HG03039 (cell line): ENCODE measurements at regions not wholly inside any gene's neighbourhood (a gene's known extent, or its start where the extent isn't known, plus 50 kb on each side); places are given as distances from the start of the nearest gene placed in this dataset.
"Not testable (repeated sequence)": the region's sequence is repeated elsewhere in the genome, so short reads cannot be mapped to it uniquely, and the experiment has no call there.

ENCODE experiments used
- ATAC-seq: cut with Tn5 transposase; IDR thresholded peaks from one replicate; pipeline ENCODE4 v1.9.1; 2021; ENCODE audit warnings: mild to moderate bottlenecking, moderate library complexity; ENCODE audit not compliant: unreplicated experiment

DNA sequence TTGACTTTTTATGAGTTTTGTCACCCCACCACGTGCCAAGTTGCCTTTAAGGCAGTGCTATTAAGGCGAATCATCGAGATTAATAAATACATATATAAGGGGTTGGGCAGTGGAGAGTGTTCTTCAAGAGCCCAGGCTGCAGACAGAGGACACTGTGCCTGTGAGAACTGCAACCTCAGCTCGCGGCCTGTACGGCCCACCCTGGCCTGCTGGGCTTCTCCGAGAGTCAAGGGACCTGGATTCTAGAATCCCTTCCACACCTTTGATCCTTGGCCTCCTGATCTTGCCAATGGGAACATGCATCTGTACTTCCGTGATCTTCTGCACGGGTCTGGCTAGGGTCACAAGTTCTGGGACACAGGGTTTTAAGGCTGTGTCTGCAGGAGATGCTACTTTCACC is 54.5 kb downstream of the IRX5 start:
- no peak for ATAC-seq

DNA sequence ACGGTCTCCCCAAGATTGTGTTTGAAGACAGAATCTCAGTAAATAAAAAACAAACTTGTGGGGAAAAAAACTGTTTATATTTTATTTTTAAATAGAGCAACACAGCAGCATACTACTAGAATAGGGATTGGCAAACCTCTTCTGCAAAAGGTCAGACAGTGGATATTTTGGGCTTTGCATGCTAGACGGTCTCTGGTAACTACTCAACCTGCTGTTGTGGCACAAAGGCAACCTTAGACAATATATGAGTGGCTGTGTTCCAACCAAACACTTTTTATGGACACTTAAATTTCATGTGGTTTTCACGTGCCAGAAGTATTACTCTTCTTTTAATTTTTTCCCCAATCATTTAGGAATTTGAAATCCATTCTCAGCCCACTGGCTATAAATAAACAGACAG is 55.0 kb downstream of the IRX5 start:
- no peak for ATAC-seq

DNA sequence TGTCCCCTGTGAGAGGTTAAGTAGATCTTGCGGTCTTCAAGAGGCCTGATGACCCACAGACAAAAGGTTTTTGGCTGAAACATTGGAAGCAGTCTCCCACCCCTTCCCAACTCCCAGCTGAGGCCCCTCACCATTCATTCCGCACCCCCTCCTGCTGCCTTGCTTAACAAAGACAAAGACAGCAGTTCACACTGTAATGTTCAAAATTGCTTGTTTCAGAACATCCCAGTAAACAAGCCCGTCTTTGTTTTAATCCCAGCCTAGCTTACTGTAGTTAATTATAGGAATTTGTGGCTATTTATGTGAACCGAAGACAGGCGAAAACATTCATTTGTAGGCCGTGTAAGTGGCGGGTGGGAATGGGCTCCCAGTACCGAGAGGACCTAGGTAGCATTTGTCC is 55.7 kb downstream of the IRX5 start:
- ATAC-seq = no peak

DNA sequence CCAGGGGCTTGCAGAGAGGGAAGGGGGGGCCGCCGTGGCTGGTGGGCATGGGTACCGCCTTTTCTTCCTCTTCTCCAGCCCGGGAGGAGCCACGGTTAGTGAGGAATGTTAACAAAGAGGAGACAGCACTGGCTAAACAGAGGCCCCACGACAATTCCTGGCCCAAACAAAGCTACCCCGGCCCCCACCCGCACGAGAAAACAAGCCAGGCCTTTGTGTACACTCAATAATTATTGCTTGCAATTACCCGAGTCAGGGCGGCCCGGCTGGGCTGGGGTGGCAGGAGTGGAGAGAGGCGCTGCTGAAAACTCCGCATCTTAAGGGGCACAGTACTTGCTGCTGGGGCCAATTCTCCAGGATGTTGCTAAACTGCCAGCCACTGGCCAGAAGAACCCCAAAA is 56.4 kb downstream of the IRX5 start:
- no peak for ATAC-seq

DNA sequence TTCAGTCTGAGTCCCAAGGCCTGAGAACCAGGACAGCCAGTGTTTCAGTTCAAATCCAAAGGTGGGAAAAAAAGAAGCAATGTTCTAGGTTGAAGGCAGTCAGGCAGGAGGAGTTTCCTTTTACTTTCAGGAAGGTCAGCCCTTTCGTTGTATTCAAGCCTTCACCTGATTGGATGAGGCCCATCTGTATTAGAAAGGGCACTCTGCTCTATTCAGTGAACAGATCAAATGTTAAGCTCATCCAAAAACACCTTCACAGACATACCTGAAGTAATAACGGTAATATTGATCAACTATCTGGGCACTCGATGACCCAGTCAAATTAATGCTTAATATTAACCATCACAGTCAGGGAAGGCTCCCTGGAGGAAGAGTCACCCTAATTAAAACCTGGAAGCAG is 60.9 kb downstream of the IRX5 start:
- no peak for ATAC-seq

DNA sequence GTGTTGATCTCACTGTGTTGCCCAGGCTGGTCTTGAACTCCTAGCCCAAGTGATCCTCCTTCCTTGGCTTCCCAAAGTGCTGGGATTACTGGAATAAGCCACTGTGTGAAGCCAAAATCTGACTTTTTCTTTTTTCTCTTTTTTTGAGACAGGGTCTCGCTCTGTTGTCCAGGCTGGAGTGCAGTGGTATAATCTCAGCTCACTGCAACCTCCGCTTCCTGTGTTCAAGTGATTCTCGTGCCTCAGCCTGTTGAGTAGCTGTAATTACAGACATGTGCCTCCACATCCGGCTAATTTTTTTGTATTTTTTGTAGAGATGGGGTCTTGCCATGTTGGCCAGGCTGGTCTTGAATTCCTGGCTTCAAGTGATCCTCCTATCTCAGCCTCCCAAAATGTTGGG is 61.3 kb downstream of the IRX5 start:
- ATAC-seq = not testable (repeated sequence)

DNA sequence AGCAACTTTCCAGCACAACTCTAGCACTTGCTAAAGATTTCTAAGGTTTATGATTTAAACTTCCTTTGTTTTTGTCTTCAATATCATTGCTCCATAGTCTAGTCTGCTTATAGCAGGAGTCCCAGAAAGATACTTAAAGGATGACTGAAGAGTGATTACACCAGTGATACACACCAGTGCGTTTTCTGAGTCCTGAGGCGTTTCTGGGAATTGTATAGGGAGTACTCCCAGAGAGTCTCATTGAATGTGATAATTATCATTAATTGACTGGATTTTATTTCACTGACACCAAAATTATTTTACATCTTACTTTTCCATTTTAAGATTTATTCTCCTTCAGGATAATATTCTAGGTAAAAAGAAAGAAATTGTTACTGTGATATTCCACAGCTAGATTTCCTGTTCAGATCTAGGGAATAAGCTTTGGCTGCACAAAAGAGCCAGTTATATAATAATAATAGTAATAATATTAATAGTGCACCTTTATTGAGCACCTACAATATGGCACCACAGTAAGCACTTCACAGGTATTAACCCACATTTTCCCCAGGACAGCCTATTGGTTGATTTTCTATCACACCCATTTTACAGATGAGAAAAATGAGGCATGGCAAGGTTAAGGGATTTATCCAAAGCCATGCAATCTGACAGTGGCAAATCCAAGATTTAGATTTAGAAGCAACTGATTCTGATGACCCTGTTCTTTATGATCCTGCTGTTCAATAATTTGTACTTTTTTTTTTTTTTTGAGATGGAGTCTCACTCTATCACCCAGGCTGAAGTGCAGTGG is 62.6 kb downstream of the IRX5 start:
- no peak for ATAC-seq

DNA sequence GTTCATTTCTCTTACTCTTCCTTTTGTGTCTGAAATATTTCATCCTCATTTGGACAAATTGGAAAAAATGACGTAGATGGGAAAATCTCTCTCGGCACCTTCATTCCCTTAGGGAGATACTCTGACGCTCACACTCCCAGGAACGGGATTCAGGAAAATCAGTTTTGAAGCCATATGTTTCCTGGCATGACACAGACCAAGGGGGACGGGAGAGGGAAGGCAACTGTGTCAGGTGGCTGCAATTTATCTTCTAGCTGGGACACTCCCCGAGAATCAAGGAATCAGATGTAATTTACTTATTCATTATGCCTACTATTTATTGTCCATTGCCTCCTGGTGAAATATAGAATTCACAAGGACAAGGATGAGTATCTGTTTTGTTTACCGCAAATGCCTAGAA is 65.5 kb downstream of the IRX5 start:
- ATAC-seq = no peak

DNA sequence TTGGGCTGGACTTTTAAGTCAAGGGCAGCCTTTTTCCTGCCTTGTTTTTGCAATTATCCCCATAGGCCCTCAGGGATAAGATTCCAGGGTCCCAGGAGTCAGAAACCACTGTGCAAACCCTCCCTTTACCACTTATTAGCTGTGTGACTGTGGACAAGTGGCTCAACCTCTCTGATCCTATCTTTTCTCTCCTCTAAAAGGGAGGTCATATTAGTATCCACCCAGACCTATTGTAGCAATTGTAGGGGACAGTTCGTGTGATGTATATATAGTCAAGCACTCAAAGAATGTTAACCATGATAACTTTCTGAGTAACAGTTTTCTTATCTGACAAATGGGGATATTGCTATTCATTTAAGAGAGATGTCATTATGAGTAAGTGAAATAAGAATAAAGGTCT is 68.2 kb downstream of the IRX5 start:
- ATAC-seq = no peak

DNA sequence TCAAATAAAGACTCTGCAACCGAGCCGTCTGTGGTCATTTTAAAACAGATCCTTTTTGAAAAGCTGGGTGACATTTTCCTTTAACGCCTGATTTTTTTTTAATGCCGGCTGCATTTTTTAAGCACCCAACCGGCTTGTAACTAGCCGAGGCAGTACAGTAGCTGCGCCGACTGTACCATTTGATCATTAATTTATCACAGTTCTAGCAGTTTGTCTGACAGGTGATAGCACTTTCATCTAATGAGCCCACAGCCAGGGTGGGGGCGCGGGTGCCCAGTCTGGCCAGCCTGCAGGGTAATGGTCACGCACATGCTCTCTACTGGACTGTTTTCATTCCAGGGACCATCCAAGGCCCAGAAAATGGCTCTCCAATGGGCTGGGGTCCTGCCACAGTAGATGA is 68.8 kb downstream of the IRX5 start:
- ATAC-seq = no peak

DNA sequence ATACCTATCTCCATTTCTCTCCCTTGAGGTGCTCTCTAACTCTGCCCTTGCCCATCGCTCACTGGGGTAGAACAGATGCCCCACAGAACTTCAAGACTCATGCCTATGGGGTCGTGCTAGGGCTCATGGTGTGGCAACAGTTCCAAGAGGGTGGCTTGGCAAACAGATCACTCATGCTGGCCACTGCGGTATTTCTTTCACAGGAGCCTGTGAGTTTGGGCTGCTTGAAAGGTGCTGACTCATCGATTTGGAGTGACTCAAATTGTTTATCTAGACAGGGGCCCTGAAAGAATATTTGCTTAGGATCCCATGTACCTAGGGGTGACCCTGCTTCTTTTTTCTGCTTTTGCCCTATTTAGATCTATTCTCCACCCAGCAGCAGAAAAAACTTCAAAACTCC is 69.9 kb downstream of the IRX5 start:
- ATAC-seq = no peak

DNA sequence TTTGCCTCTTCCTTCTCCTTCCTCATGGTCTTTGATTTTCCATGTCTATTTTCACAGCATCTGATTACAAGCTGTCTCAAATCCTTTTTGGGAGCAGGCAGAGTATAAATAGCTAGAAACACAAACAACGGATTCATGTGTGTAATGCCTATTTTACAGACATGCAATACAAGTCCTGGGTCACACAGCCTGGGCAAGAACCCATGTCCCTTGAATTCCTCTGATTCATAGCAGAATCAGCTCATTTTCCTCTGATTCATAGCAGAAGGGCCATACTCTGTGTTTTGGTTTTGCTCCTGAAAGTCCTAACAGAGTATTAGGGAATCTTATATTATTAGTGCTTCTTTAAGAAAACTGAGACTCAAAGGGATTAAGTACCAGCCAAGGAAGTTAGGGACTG is 71.3 kb downstream of the IRX5 start:
- no peak for ATAC-seq

DNA sequence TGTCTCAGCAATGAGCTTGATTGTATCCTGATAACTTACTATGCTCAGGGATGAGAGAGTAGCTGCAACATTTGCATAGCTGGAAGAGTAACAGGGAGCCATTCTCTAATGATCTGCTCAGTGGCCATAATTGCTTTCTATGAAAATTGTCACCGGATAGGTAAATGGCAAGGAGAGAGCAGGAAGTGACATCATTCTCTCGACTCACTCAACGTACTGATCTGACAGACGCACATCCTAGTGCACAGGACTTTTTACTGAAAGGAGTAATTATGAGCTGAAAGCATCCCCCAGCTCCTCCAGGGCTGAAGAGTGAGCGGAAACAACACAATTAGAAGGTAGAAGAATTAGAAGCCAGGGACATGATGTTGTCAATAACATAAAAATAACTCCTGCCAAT is 71.8 kb downstream of the IRX5 start:
- no peak for ATAC-seq

DNA sequence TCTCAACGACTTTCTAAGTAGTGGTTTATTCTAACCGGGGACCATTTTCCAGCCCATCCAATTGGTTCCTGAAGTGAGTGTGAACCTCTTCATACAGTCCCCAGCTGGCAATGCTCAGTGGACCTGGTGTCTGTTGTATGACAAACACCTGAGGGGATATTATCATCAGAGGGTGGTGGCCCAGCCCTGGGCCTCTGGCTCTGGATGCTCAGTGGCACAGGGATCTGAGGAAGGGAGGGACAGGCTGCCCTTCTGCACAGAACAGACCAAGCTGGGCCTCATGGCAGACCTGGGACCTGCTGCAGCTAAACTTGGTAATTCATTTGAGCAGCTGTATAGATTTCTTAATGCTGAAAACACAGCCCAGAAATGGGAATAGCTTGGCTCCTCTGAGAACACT is 72.6 kb downstream of the IRX5 start:
- no peak for ATAC-seq

DNA sequence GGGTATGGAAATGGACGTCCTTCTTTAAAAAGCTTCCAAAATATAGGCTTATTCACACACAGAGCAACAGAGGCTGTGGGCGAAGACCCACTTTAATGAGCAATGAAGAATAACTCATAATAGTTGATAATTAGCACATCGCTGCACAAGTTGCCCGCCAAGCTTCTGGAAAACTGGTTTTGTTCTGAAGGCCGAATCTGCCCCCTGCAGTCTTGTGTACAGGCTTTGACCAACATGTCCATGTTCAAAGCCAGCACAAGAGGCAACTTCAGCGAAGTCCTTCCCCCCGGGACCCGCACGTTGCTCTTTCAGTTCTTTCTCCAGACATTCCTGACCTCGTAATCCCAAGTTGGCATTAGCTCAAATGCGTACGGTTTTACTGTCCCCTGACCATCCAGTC is 73.3 kb downstream of the IRX5 start:
- ATAC-seq = no peak

DNA sequence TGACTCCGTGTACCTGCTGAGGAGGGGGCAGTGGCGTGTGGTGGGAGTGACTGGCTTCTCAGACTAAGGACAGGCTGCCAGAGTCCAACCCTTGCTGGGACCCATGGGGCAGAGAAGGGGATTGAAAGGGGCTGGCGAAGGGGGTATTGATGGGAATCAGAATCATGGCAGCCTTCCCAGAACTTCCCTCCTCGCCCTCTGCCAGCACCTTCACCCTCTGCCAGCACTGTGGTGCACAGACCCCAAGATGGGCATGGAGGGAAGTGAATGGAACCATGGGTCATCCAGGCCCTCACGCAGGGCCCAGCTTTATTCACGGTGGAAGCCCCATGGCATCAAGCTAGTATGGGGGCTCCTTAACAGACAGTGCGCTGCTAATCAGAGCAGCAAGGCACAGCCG is 76.8 kb downstream of the IRX5 start:
- ATAC-seq = no peak

DNA sequence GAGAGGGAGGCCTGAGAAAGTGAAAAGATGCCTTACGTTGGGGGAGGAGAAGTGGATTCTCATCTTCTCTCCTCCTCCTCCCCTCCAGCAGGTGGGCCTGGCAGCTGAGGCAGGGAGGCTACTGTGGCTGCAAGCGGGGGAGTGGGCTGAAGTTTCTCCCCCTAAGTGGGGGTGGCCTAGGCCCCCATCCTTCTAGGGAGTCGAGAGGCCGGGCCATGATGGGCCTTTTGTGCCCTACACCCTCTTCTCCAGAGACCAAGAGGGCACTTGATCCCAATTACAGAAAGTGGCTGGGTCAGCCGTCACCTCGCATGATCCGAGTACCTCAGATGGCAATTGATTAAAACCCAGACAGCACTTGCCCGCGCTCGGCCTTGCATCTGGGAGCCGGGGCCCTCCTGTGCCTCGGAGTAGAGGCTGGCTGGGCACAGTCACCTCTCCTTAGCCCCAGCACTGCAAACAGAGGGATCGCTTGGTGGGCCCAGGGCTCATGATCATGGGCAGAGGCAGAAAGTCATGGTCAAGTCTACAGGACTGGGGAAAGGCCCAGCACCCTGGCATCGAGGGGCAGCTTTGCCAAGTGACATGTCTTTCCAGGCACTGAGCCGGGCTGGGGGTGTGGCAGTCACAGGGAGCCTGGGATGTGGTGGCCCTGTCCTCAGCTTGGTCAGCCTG is 78.3 kb downstream of the IRX5 start:
- no peak for ATAC-seq

DNA sequence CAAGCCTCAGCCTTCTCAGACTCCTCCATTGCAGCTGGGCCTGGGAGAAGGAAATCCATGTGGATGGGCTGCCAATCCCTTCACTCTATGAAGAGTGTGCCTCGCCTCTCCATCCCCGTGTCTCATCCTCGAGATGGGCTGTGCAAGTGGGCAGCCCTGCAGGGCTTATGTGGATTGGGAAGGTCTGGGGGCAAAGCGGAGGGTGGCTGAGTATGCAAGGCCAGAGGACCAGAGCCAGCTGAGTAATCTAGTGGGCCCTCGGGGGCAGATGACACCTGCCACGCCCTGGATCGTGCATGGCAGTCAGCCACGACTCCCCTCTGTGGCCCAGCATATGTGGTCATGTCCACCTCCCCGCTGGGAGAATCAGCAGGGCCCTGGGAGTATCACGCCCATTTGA is 78.9 kb downstream of the IRX5 start:
- ATAC-seq = no peak

DNA sequence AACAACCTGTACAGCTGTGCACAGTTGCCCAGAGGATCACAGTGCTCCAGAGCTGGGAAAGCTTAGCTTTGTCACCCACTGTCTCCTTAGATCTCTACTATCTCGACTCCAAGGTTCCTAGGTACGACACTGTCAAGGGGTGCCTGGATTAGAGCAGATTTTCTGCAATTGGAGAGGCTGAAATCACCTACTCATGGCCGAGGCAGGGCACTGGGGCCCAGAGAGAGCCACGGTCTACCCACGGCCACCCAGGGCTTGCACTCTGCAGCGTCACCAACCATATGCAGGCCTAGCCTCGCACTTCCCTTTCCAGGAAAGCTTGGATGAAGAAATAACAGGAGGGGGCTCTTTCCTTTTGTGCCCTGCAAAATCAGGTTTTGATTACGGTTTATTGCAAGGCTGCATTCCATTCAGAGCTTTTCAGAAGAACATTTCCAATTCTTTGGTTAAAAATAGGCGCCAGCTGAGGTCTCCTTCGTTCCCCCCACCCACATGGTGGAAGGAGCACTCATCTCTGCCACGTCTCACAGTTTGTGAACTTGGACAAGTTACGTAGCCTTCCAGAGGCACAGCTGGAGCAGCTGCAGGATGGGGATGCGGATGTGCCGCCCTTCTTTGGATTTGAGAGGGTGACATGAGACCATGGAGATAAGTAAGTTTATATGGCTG is 80.0 kb downstream of the IRX5 start:
- ATAC-seq = no peak

DNA sequence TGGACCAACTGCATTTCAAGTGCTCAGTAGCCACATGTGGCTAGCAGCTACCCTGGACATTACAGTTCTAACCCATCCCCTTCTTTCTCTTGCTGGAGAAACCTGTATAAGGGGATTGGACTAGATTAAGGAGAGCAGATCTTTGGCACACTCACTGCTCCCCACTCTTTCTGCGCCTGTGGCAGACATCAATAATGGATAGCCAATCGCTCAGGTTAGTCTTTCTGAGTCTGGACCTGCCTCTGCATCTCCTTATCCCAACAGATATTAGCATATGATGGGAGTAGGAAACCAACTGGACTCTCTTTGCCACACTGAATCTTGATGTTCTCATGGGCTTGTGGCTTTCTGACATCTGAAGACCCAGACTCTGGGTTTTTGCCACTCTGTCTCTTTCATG is 81.7 kb downstream of the IRX5 start:
- no peak for ATAC-seq

DNA sequence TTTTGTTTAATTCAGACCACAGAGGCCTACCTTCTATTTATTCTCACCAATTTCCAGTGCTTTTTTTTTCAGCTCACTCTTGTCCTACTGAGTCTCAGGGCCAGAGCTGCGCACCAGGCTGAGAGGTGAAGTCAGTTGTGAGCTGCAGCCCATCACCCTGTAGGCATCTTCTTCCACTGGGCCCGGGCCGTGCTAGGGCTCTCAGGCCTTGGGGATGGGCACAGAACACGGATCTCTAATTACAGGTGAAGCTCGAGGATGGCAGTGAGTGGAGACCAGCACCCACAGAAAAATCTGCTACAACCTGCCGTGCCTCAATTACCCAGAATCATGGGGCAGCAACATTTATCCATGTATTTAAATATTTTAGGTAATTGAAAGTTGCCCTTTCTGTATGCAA is 82.1 kb downstream of the IRX5 start:
- ATAC-seq = no peak

DNA sequence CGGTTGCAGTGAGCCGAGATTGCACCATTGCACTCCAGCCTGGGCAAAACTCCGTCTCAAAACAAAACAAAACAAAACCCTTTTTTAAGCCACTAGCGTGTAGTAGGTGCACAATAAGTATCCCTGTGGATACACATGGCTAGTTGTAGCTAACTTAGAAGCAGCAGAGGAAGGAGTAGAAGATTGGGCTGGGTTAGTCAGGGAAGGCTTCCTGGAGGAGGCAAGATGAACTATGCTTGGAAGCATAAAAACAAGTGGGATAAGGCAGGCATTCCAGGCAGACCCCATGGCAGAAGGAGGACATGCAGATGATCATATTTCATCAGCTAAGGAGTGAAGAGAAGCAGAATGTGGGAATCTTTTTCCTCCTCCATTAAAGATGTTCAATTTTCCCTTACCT is 83.4 kb downstream of the IRX5 start:
- ATAC-seq = no peak
